ENCODE measurements at regions not wholly inside any gene's neighbourhood (a gene's known extent, or its start where the extent isn't known, plus 50 kb on each side); places are given as distances from the start of the nearest gene placed in this dataset.
"Not testable (repeated sequence)": the region's sequence is repeated elsewhere in the genome, so short reads cannot be mapped to it uniquely, and the experiment has no call there.

GRCh38 chr5:1731091-1731639 lies 68.5 kb downstream of the MRPL36 start:
- DNase-seq = no peak

DNA sequence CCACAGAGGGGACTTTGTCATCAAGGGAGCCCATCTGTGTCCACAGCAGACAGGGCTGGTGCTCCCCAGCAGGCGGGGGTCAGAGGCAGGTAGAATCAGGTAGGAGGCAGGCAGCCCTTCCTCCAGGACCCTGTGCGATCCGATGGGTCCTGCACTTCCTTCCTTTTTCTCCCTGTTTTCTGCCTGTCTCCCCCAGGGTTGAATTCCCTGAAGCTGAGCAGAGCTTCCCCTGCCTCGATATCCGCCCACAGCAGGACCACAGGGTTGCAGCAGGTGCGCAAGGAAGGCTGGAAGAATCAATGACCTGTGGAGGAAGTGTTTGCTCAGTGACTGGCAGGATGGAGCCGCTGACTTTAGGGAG lies 69.2 kb downstream of the MRPL36 start:
- no peak for DNase-seq

DNA sequence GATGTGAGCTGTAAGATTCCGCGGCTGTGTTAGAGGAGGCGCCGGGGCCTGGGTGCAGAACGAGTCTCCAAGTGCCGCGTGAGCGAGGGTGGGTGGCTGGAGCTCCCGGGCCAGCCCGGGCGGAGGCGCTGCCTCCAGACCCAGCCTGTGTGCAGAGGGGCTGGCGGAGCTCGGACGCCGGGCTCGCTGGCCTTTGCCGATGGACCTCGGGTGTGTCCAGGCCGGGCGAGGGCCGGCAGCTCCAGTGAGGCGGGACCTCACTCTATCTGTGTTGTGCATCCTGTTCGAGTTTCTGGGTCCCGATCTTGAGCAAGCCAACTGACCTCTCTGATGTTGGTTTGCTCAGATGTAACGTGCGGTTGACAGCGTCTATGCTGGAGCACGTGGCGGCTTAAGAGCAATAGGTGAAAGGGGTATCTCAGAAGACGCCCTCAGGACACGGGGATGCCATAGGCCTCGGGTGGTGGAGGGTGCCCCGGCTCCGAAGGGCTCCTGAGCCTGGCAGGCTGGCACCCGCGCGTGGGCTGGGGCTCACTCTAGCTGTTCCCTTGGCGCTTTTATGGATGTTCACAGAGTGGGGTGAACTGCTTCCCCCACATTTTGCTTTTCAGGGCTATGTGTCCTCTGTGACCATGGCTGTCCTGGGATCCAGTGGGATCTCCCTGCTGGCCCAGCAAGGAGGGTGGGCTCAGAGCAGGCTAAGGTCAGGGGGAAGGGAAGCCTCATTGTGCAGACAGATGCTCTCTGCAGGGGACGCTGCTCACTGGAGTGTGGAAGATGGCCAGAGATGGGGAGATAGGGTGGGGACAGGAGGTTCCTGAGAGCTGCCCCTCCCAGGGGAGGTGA lies 69.8 kb downstream of the MRPL36 start:
- no peak for DNase-seq

- no peak for DNase-seq
Observed at GRCh38 chr5:1728846-1729245, 70.8 kb downstream of the MRPL36 start.

DNA sequence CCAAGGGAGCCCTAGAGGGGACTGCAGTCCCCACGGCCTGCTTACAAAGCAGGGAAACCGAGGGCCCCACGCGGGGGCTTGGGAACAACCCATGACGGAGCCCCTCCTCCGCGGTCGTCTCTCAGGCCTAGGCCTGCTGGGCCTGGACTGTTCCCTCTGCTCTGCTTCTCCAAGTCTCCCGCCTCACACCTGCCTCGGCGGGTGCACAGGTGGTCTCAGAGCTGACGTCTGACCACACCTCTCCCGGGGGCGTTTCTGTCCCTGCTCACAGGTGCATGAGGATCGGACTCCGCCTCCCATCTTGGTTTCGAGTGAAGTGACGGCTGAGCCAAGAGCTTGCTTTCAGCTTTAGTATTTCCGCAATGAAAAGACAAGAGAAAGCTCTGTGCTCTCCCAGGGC lies 72.1 kb downstream of the MRPL36 start:
- no peak for DNase-seq

- no peak for DNase-seq
Observed at GRCh38 chr5:1726956-1727355, 72.7 kb downstream of the MRPL36 start.

GRCh38 chr5:1726469-1726865 lies 73.2 kb downstream of the MRPL36 start:
- no peak for DNase-seq

DNA sequence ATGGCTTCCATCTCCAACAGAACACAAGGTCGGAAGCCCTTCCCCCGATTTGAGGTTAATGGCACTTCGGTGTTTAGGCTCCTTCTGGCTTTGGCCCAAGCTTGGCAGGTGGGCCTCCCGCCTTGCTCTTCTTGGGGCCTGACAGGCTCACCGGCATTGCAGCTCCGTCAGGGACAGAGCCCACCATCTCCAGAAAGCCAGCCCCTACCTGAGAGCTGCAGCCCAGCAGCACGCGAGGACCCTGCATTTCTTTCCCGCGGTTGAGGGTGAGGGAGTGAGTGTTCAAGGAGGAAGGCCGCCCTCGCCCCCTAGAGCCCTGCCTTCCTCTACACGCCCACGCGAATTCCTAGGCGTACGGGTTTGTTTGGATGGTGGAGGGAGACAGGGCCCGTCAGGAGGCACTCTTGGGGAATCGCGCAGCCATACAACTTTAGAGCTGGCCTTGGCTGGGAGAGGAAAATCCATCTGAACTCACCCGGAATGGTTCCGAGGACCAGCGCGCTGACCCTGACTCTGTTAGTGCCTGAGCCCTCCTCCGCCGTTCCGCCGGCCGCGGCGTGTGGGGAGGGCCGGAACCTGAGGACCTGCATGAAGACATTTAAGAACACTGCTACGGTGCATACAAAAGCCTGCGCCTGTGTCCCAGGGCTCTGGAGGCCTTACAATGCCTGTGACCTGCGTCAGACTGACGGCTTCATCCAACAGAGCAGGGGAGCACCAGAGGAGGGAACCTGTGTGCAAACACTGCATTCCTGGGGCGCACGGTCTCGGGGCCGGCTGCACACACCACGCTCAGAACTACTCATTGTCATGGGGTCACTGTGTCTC lies 73.8 kb downstream of the MRPL36 start:
- no peak for DNase-seq

GRCh38 chr5:1724822-1725602 lies 74.6 kb downstream of the MRPL36 start:
- DNase-seq = no peak

DNA sequence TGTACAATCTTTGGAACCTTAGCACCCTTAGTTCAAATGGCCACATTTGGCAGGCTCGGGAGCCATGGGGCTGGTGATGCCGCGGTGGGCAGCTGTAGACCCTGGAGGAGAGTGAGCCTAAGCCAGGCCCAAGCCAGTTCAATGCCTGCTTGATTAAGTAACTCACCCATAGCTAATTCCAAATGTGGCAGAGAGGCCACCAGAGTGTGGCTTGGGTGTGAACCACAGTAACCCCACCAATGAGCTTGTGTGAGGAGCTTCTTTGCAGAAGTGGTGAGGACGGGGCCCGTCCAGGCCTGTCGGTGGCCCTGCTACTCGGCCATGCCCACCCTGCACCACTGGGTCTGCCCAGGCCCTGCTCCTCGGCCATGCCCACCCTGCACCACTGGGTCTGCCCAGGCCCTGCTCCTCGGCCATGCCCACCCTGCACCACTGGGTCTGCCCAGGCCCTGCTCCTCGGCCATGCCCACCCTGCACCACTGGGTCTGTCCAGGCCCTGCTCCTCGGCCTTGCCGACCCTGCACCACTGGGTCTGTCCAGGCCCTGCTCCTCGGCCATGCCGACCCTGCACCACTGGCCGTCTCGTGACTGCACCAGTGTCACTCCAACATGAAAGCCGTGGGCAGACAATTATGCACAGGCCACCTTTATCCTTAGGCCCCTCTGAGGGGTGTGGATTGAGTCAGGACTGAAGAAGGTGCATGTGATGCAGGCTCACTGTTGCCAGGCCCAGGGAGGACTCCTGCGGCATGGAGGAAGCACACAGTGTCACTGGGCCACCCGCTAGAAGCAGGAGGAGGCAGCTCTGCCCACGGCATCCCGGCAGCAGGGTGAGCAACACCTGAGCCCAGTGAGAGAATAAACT lies 75.4 kb downstream of the MRPL36 start:
- DNase-seq = no peak

GRCh38 chr5:1723476-1723875 lies 76.2 kb downstream of the MRPL36 start:
- no peak for DNase-seq

GRCh38 chr5:1722877-1723276 lies 76.8 kb downstream of the MRPL36 start:
- no peak for DNase-seq

- DNase-seq = no peak
Observed at GRCh38 chr5:1720396-1721110, 79.1 kb downstream of the MRPL36 start.

DNA sequence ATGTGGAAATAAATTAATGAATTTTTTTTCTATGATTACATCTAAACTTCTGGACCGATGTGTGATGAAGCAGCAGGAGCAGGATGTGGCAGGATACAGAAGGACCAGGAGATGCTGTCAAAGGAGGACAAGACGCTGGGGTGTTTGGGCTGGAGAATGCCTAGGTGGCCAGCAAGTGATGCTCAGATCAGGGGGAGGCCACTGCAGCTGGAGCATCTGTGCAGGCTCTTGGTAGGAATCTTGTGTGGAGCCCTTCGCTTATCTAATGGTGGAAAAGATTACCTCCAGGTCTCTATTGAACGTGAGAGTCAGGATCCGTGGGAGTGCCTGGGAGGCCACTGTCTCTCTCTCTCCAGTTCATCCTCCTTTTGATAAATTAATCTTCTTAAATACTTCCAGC lies 79.8 kb downstream of the MRPL36 start:
- no peak for DNase-seq

DNA sequence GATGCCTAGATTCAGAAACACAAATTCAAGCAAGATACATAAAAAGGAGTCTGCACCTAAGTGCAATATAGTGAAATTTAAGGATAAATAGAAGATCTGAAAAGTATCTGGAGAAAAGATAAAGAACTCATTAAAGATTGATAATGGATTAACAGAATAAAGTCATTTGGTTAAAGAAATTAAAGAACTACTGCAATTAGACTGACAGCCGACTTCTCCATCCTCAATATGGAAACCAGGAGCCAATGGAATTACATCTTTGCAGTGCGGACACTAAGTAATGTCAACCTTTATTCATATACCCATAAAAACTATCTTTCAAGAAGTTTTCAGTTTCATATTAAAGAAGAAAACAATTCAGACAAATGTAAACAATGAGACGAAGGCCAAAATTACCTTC lies 81.0 kb downstream of the MRPL36 start:
- DNase-seq = no peak

- DNase-seq = not testable (repeated sequence)
Observed at GRCh38 chr5:1710091-1710490, 89.5 kb downstream of the MRPL36 start.

- no peak for DNase-seq
Observed at GRCh38 chr5:1709171-1709803, 90.3 kb downstream of the MRPL36 start.

- no peak for DNase-seq
Observed at GRCh38 chr5:1708592-1709141, 91.0 kb downstream of the MRPL36 start.

- DNase-seq = no peak
Observed at GRCh38 chr5:1707467-1707866, 92.2 kb downstream of the MRPL36 start.

DNA sequence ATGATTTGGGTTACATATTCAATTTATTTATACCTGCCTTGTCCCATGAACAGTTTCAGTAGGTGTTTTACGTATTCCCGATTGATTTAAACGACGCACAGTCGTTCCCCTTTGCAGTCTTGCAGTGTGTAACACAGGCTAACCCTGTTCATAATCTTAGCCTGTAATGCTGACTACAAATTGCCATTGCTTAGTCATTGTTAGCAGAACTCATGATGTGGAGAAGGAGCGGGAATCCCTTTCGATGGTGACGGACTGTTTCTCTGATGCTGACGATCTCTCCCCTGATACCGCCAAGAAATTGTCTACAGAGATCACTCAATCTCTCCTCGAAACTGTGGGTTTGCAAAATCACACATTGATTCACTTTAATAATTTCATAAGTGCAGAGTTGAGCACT lies 93.2 kb downstream of the MRPL36 start:
- no peak for DNase-seq

Measured in occipital lobe (tissue), 1 donor.